ENCODE measurements at regions not wholly inside any gene's neighbourhood (a gene's known extent, or its start where the extent isn't known, plus 50 kb on each side); places are given as distances from the start of the nearest gene placed in this dataset.

DNA sequence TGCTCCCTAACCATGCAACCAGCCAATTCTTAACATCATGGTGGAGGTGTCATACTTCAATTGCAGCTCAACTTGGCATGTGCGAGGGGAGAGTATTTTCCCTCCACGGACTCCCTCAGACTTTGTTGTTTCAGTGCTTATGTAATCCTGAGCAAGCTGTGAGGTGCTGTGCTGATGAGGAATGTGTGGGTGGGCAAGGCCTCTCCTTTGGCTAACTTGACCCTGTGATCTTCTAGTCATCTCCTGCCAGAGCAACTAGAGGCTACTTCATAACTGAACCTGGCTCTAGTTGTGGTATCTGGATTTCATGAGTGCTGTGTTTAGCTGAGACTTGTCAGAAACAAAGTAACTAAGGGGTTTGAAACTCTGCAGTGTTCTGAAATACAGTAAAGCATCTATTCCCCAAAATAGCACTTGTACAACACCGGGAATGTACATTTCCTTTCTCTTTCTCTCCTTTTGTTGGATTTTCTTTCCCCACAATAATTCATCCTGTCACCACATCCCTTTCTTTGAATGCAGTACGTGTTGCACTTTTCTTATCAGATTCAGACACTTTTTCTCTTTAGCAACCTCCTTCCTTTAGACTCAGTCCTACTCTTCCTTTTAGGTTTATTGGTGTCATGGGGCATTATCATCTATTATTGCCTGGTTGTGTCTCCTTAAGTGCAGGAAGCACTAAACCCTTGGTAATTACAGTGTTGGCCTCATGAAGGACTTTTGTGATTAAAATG, 415.2 kb upstream of the NR3C2 start:
- no peaks in the 10 kb centered on the region for H3K36me3 ChIP-seq (replicated peaks in 1 of 2; ENCODE audit: control extremely low read depth in 1 of 2, control insufficient read depth in 1 of 2, extremely low read depth in 1 of 2, insufficient read depth in 2 of 2, low read length in 1 of 2)
- POLR2A ChIA-PET = no interaction called here

DNA sequence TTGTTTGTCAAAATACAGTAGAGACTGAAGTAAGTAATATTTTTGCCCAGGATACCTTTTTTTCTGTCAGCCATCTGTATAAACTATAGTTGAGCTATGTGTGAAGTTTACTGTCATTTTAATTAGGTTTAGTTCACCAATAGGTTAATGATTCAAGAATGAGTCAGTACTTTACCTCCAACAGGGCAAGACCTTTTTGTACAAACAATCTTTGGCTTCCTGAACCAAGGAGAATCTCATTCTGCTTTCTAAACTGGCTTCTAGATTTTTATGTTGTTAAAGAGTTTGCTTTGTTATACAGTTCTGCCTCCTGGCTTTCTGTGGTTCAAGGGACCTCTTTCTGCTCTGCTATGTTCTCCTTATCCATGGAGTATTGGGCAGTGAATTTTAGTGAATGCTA, 412.0 kb upstream of the NR3C2 start:
- DNase-seq = no peak
- ChIA-PET CTCF (no interaction called here), POLR2A (no interaction called here)
- Histone ChIP-seq H3K9ac (ENCODE audit: low read length) (no peak overlapping the region), H3K9me3 (ENCODE audit: control extremely low read depth in 1 of 3, control insufficient read depth in 2 of 3, insufficient read depth in 1 of 3, low read length in 2 of 3) (no peaks in the 10 kb centered on the region), H3K4me1 (ENCODE audit: control insufficient read depth in 2 of 2, insufficient read depth in 2 of 2, low read length in 2 of 2) (no peaks in the 10 kb centered on the region), H3K79me2 (ENCODE audit: control insufficient read depth, insufficient read depth, low read length) (no peaks in the 10 kb centered on the region), H3K27ac (ENCODE audit: low read length in 2 of 2) (no peak overlapping the region), H3K36me3 (replicated peaks in 1 of 2; ENCODE audit: control extremely low read depth in 1 of 2, control insufficient read depth in 1 of 2, extremely low read depth in 1 of 2, insufficient read depth in 2 of 2, low read length in 1 of 2) (no peaks in the 10 kb centered on the region), H4K20me1 (ENCODE audit: control insufficient read depth, insufficient read depth, low read length, poor library complexity, severe bottlenecking) (no peaks in the 10 kb centered on the region), H3K4me2 (replicated peaks; ENCODE audit: low read depth, low read length, poor library complexity, severe bottlenecking) (no peak overlapping the region), H2AFZ (ENCODE audit: insufficient read depth, low read depth, low read length, poor library complexity, severe bottlenecking) (no peak overlapping the region), H3K4me3 (ENCODE audit: control extremely low read depth in 1 of 5, extremely low read depth in 1 of 5, insufficient read depth in 1 of 5, low read depth in 2 of 5, low read length in 4 of 5) (no peak overlapping the region), H3K27me3 (replicated peaks in 1 of 4; ENCODE audit: control extremely low read depth in 1 of 4, control insufficient read depth in 3 of 4, insufficient read depth in 4 of 4, low read length in 3 of 4) (no peaks in the 10 kb centered on the region)
- Mint-ChIP-seq H3K9me3 (ENCODE audit: insufficient read depth) (no peaks in the 10 kb centered on the region), H3K4me3 (no peak overlapping the region), H3K4me1 (no peaks in the 10 kb centered on the region), H3K27ac (no peak overlapping the region), H3K27me3 (no peaks in the 10 kb centered on the region)
- TF ChIP-seq, protein P1, sequence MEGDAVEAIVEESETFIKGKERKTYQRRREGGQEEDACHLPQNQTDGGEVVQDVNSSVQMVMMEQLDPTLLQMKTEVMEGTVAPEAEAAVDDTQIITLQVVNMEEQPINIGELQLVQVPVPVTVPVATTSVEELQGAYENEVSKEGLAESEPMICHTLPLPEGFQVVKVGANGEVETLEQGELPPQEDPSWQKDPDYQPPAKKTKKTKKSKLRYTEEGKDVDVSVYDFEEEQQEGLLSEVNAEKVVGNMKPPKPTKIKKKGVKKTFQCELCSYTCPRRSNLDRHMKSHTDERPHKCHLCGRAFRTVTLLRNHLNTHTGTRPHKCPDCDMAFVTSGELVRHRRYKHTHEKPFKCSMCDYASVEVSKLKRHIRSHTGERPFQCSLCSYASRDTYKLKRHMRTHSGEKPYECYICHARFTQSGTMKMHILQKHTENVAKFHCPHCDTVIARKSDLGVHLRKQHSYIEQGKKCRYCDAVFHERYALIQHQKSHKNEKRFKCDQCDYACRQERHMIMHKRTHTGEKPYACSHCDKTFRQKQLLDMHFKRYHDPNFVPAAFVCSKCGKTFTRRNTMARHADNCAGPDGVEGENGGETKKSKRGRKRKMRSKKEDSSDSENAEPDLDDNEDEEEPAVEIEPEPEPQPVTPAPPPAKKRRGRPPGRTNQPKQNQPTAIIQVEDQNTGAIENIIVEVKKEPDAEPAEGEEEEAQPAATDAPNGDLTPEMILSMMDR (IDR thresholded peaks at IDR 0.05) = no peak
- TF ChIP-seq EZH2 (IDR thresholded peaks at IDR 0.05; ENCODE audit: borderline replicate concordance, insufficient read depth, low read depth, low read length, poor library complexity, severe bottlenecking) = no peak
- ATAC-seq (ENCODE audit: low read depth) = no peak
- intact Hi-C loops (cut with micrococcal nuclease) = no loop called here

More for the DNA sequence above, 415.2 kb upstream of the NR3C2 start:
- CTCF ChIA-PET = no interaction called here
- 8% methylated on average over 2 of the region's 4 CpGs for WGBS (ENCODE audit: insufficient coverage)
- Mint-ChIP-seq H3K9me3 (ENCODE audit: insufficient read depth) (no peaks in the 10 kb centered on the region), H3K4me3 (no peak overlapping the region), H3K4me1 (no peaks in the 10 kb centered on the region), H3K27me3 (no peaks in the 10 kb centered on the region), H3K27ac (no peak overlapping the region)
- Histone ChIP-seq H3K4me3 (ENCODE audit: control extremely low read depth in 1 of 5, extremely low read depth in 1 of 5, insufficient read depth in 1 of 5, low read depth in 2 of 5, low read length in 4 of 5) (no peak overlapping the region), H3K4me1 (ENCODE audit: control insufficient read depth in 2 of 2, insufficient read depth in 2 of 2, low read length in 2 of 2) (no peaks in the 10 kb centered on the region), H3K79me2 (ENCODE audit: control insufficient read depth, insufficient read depth, low read length) (no peaks in the 10 kb centered on the region), H3K9ac (ENCODE audit: low read length) (no peak overlapping the region), H3K4me2 (replicated peaks; ENCODE audit: low read depth, low read length, poor library complexity, severe bottlenecking) (no peak overlapping the region), H3K27ac (ENCODE audit: low read length in 2 of 2) (no peak overlapping the region), H3K9me3 (ENCODE audit: control extremely low read depth in 1 of 3, control insufficient read depth in 2 of 3, insufficient read depth in 1 of 3, low read length in 2 of 3) (no peaks in the 10 kb centered on the region), H2AFZ (ENCODE audit: insufficient read depth, low read depth, low read length, poor library complexity, severe bottlenecking) (no peak overlapping the region), H3K27me3 (replicated peaks in 1 of 4; ENCODE audit: control extremely low read depth in 1 of 4, control insufficient read depth in 3 of 4, insufficient read depth in 4 of 4, low read length in 3 of 4) (no peaks in the 10 kb centered on the region), H4K20me1 (ENCODE audit: control insufficient read depth, insufficient read depth, low read length, poor library complexity, severe bottlenecking) (no peaks in the 10 kb centered on the region)
- ATAC-seq (ENCODE audit: low read depth) (no peak), DNase-seq (no peak)
- intact Hi-C loops (cut with micrococcal nuclease) = no loop called here
- TF ChIP-seq EZH2 (IDR thresholded peaks at IDR 0.05; ENCODE audit: borderline replicate concordance, insufficient read depth, low read depth, low read length, poor library complexity, severe bottlenecking) = no peak
- TF ChIP-seq, protein P1 (IDR thresholded peaks at IDR 0.05) = no peak

All from B cell (primary cell).